Liver (tissue), 8 donors: ENCODE measurements at regions not wholly inside any gene's neighbourhood (a gene's known extent, or its start where the extent isn't known, plus 50 kb on each side); places are given as distances from the start of the nearest gene placed in this dataset.

Experiments used
- DNase-seq: peaks from one replicate; pipeline ENCODE4 v3.0.0-alpha.2; 2017; ENCODE audit warnings: low spot score
- H3K27ac ChIP-seq, 2 donors: one replicate each; pipeline ENCODE4 v1.7.0; 2013; ENCODE audit warnings: inconsistent platforms in 2 of 2, low read length in 2 of 2, control low read depth in 1 of 2, low read depth in 1 of 2, mild to moderate bottlenecking in 1 of 2
- H3K27me3 ChIP-seq, 4 donors: one replicate each; pipeline versions ENCODE4 v1.6.1 to v1.7.0; 2013; ENCODE audit warnings: low read length in 3 of 4, inconsistent platforms in 1 of 4, mild to moderate bottlenecking in 1 of 4, moderate library complexity in 1 of 4; ENCODE audit not compliant: control insufficient read depth in 4 of 4, insufficient read depth in 4 of 4
- H3K36me3 ChIP-seq, 4 donors: one replicate each; pipeline versions ENCODE4 v1.6.1 to v1.7.0; 2013; ENCODE audit warnings: low read length in 3 of 4, mild to moderate bottlenecking in 3 of 4, low read depth in 1 of 4, moderate library complexity in 1 of 4; ENCODE audit not compliant: control insufficient read depth in 4 of 4, insufficient read depth in 3 of 4
- H3K4me1 ChIP-seq, 4 donors: one replicate each; pipeline versions ENCODE4 v1.6.1 to v1.7.0; 2013; ENCODE audit warnings: low read length in 3 of 4, mild to moderate bottlenecking in 3 of 4, moderate library complexity in 1 of 4; ENCODE audit not compliant: control insufficient read depth in 4 of 4, insufficient read depth in 4 of 4
- H3K4me3 ChIP-seq, 3 donors: one replicate each; pipeline versions ENCODE4 v1.6.1 to v1.7.0; 2013; ENCODE audit warnings: low read length in 3 of 3, control low read depth in 1 of 3, low read depth in 1 of 3, mild to moderate bottlenecking in 1 of 3
- H3K9ac ChIP-seq, 2 donors: one replicate each; pipeline ENCODE4 v1.7.0; 2013; ENCODE audit warnings: low read length in 2 of 2, mild to moderate bottlenecking in 2 of 2, moderate library complexity in 2 of 2, control low read depth in 1 of 2, low read depth in 1 of 2
- H3K9me3 ChIP-seq, 4 donors: one replicate each; pipeline versions ENCODE4 v1.6.1 to v1.7.0; 2013; ENCODE audit warnings: low read length in 3 of 4; ENCODE audit not compliant: control insufficient read depth in 4 of 4
- ATF3 ChIP-seq: IDR thresholded peaks from 2 replicates; pipeline ENCODE4 v1.6.1; 2016; ENCODE audit warnings: antibody characterized with exemption
- CTCF ChIP-seq: fragments of 150-350 bp; IDR thresholded peaks from 2 replicates; pipeline ENCODE4 v1.5.1; 2017; ENCODE audit warnings: improper control_type of control experiment, low read depth, low read length; ENCODE audit not compliant: missing input control
- EGR1 ChIP-seq, 2 donors: IDR thresholded peaks; 2 replicates each; pipeline ENCODE4 v1.6.1; 2016 to 2018; ENCODE audit warnings: antibody characterized with exemption in 2 of 2, low read depth in 2 of 2
- FOXA1 ChIP-seq: IDR thresholded peaks from 2 replicates; pipeline ENCODE4 v1.6.1; 2016; ENCODE audit warnings: antibody characterized with exemption
- FOXA2 ChIP-seq: IDR thresholded peaks from 2 replicates; pipeline ENCODE4 v1.6.1; 2016; ENCODE audit warnings: antibody characterized with exemption
- GABPA ChIP-seq, 2 donors: IDR thresholded peaks in 1 of 2; conservative IDR thresholded peaks in 1 of 2; 2 replicates each; pipeline ENCODE4 v1.6.1; 2016; ENCODE audit warnings: antibody characterized with exemption in 2 of 2, mild to moderate bottlenecking in 1 of 2, moderate library complexity in 1 of 2
- HNF4A ChIP-seq, 2 donors: conservative IDR thresholded peaks; 2 replicates each; pipeline ENCODE4 v1.6.1; 2016; ENCODE audit warnings: antibody characterized with exemption in 2 of 2, mild to moderate bottlenecking in 2 of 2
- HNF4G ChIP-seq: IDR thresholded peaks from 2 replicates; pipeline ENCODE4 v1.6.1; 2016; ENCODE audit warnings: antibody characterized with exemption
- JUND ChIP-seq, 2 donors: IDR thresholded peaks; 2 replicates each; pipeline ENCODE4 v1.6.1; 2016; ENCODE audit warnings: antibody characterized with exemption in 2 of 2
- MAX ChIP-seq: IDR thresholded peaks from 2 replicates; pipeline ENCODE4 v1.6.1; 2016; ENCODE audit warnings: antibody characterized with exemption
- NR2F2 ChIP-seq: IDR thresholded peaks from 2 replicates; pipeline ENCODE4 v1.6.1; 2016; ENCODE audit warnings: antibody characterized with exemption
- RAD21 ChIP-seq, 2 donors: IDR thresholded peaks; 2 replicates each; pipeline ENCODE4 v1.6.1; 2016; ENCODE audit warnings: antibody characterized with exemption in 2 of 2, mild to moderate bottlenecking in 2 of 2
- REST ChIP-seq: IDR thresholded peaks from 2 replicates; pipeline ENCODE4 v1.6.1; 2016; ENCODE audit warnings: antibody characterized with exemption, mild to moderate bottlenecking
- RXRA ChIP-seq, 2 donors: IDR thresholded peaks; 2 replicates each; pipeline ENCODE4 v1.6.1; 2017 to 2018; ENCODE audit warnings: antibody characterized with exemption in 2 of 2, mild to moderate bottlenecking in 1 of 2
- SP1 ChIP-seq: IDR thresholded peaks from 2 replicates; pipeline ENCODE4 v1.6.1; 2018; ENCODE audit warnings: antibody characterized with exemption, mild to moderate bottlenecking
- TAF1 ChIP-seq: conservative IDR thresholded peaks from 2 replicates; pipeline ENCODE4 v1.6.1; 2016; ENCODE audit warnings: antibody characterized with exemption, mild to moderate bottlenecking
- YY1 ChIP-seq: IDR thresholded peaks from 2 replicates; pipeline ENCODE4 v1.6.1; 2016; ENCODE audit warnings: antibody characterized with exemption, mild to moderate bottlenecking
- ZBTB33 ChIP-seq: IDR thresholded peaks from 2 replicates; pipeline ENCODE4 v1.6.1; 2016; ENCODE audit warnings: antibody characterized with exemption
- WGBS: extraction: QIAGEN DNeasy Blood & Tissue Kit; methylation state at CpG from one replicate; pipeline ENCODE4 v1.1.7; 2013; 5-methylcytosine and 5-hydroxymethylcytosine counted together
- donor health status: healthy.
- donor health status: healthy.
- donor health status: healthy.
- donor health status: healthy.
- donor health status: healthy.

- Histone ChIP-seq H3K27me3 (no peaks in the 10 kb centered on the region), H3K4me3 (no peak overlapping the region), H3K36me3 (no peaks in the 10 kb centered on the region), H3K27ac (no peak overlapping the region), H3K9me3 (no peaks in the 10 kb centered on the region), H3K9ac (no peak overlapping the region), H3K4me1 (no peaks in the 10 kb centered on the region)
- DNase-seq = no peak
- TF ChIP-seq MAX (no peak), ATF3 (no peak), CTCF (no peak), TAF1 (no peak), FOXA2 (no peak), RXRA (IDR thresholded peaks at IDR 0.05) (no peak), GABPA (IDR thresholded peaks at IDR 0.05 in 1 of 2, conservative IDR thresholded peaks at IDR 0.05 in 1 of 2) (no peak), HNF4G (no peak), SP1 (no peak), HNF4A (conservative IDR thresholded peaks at IDR 0.05) (no peak), JUND (IDR thresholded peaks at IDR 0.05) (no peak), YY1 (no peak), RAD21 (IDR thresholded peaks at IDR 0.05) (no peak), EGR1 (IDR thresholded peaks at IDR 0.05; ENCODE audit: low read depth in 2 of 2) (no peak), ZBTB33 (no peak), FOXA1 (no peak), NR2F2 (no peak)
- 92% methylated on average over 15 of the region's 15 CpGs for WGBS
Observed at GRCh38 chr5:34586117-34586885, 69.8 kb upstream of the RAI14 start.

GRCh38 chr5:34587355-34588241, 68.5 kb upstream of the RAI14 start:
- Histone ChIP-seq H3K9ac (no peak overlapping the region), H3K27me3 (no peaks in the 10 kb centered on the region), H3K4me3 (no peak overlapping the region), H3K9me3 (no peaks in the 10 kb centered on the region), H3K27ac (no peak overlapping the region), H3K36me3 (no peaks in the 10 kb centered on the region), H3K4me1 (no peaks in the 10 kb centered on the region)
- WGBS = 71% methylated on average over 6 of the region's 6 CpGs
- no peak for DNase-seq
- TF ChIP-seq RXRA (IDR thresholded peaks at IDR 0.05) (no peak), HNF4A (conservative IDR thresholded peaks at IDR 0.05) (no peak), FOXA1 (no peak), ATF3 (no peak), RAD21 (IDR thresholded peaks at IDR 0.05) (no peak), CTCF (no peak), TAF1 (no peak), HNF4G (no peak), GABPA (IDR thresholded peaks at IDR 0.05 in 1 of 2, conservative IDR thresholded peaks at IDR 0.05 in 1 of 2) (no peak), FOXA2 (no peak), SP1 (no peak), EGR1 (IDR thresholded peaks at IDR 0.05; ENCODE audit: low read depth in 2 of 2) (no peak), NR2F2 (no peak), JUND (IDR thresholded peaks at IDR 0.05) (no peak), REST (no peak)
